ENCODE measurements at regions not wholly inside any gene's neighbourhood (a gene's known extent, or its start where the extent isn't known, plus 50 kb on each side); places are given as distances from the start of the nearest gene placed in this dataset.

GRCh38 chr16:80330150-80330549 is 210.6 kb upstream of the DYNLRB2 start:
- CTCF ChIA-PET: interaction anchor here (1.0 kb wide), 1 partner anchor 333 kb away, joined by 4 read pairs; no protein-coding TSS in a partner anchor
- no peaks in the 10 kb centered on the region for H3K9me3 ChIP-seq (ENCODE audit: control insufficient read depth, insufficient read depth, low read length)
- DNase-seq (ENCODE audit: low read depth, low spot score): no peak
- no peak overlapping the region for H3K27ac ChIP-seq (ENCODE audit: low read depth, low read length)
- POLR2A ChIA-PET: no interaction called here
- H3K4me3 ChIP-seq (ENCODE audit: low read depth, low read length): no peak overlapping the region
- peaks cover 6% of the 10 kb centered on the region for H3K27me3 ChIP-seq (ENCODE audit: control insufficient read depth, insufficient read depth, low read length)
- TF ChIP-seq CTCF (IDR thresholded peaks at IDR 0.05; ENCODE audit: low read depth, low read length): no peak

GRCh38 chr16:80327740-80328139 is 213.1 kb upstream of the DYNLRB2 start:
- Histone ChIP-seq H3K27me3 (ENCODE audit: control insufficient read depth, insufficient read depth, low read length) (peaks cover 14% of the 10 kb centered on the region), H3K9me3 (ENCODE audit: control insufficient read depth, insufficient read depth, low read length) (no peaks in the 10 kb centered on the region), H3K4me3 (ENCODE audit: low read depth, low read length) (no peak overlapping the region), H3K27ac (ENCODE audit: low read depth, low read length) (no peak overlapping the region)
- TF ChIP-seq CTCF (IDR thresholded peaks at IDR 0.05; ENCODE audit: low read depth, low read length): no peak
- POLR2A ChIA-PET: no interaction called here
- no peak for DNase-seq (ENCODE audit: low read depth, low spot score)
- CTCF ChIA-PET: no interaction called here

- ChIA-PET POLR2A (no interaction called here), CTCF (no interaction called here)
- TF ChIP-seq CTCF (IDR thresholded peaks at IDR 0.05; ENCODE audit: low read depth, low read length): no peak
- DNase-seq (ENCODE audit: low read depth, low spot score): no peak
- Histone ChIP-seq H3K27me3 (ENCODE audit: control insufficient read depth, insufficient read depth, low read length) (peaks cover 8% of the 10 kb centered on the region), H3K9me3 (ENCODE audit: control insufficient read depth, insufficient read depth, low read length) (no peaks in the 10 kb centered on the region), H3K27ac (ENCODE audit: low read depth, low read length) (no peak overlapping the region), H3K4me3 (ENCODE audit: low read depth, low read length) (no peak overlapping the region)
Observed at GRCh38 chr16:80324371-80324770, 216.4 kb upstream of the DYNLRB2 start.

GRCh38 chr16:80323808-80324195 is 217.0 kb upstream of the DYNLRB2 start:
- DNase-seq (ENCODE audit: low read depth, low spot score): no peak
- H3K27ac ChIP-seq (ENCODE audit: low read depth, low read length): no peak overlapping the region
- H3K27me3 ChIP-seq (ENCODE audit: control insufficient read depth, insufficient read depth, low read length): peaks cover 8% of the 10 kb centered on the region
- ChIA-PET POLR2A (no interaction called here), CTCF (no interaction called here)
- TF ChIP-seq CTCF (IDR thresholded peaks at IDR 0.05; ENCODE audit: low read depth, low read length): no peak
- no peak overlapping the region for H3K4me3 ChIP-seq (ENCODE audit: low read depth, low read length)
- H3K9me3 ChIP-seq (ENCODE audit: control insufficient read depth, insufficient read depth, low read length): no peaks in the 10 kb centered on the region

GRCh38 chr16:80323187-80323807 is 217.5 kb upstream of the DYNLRB2 start:
- TF ChIP-seq CTCF (IDR thresholded peaks at IDR 0.05; ENCODE audit: low read depth, low read length): no peak
- H3K27ac ChIP-seq (ENCODE audit: low read depth, low read length): no peak overlapping the region

More at GRCh38 chr16:80323187-80323807, 217.5 kb upstream of the DYNLRB2 start:
- ChIA-PET POLR2A (no interaction called here), CTCF (no interaction called here)
- Histone ChIP-seq H3K9me3 (ENCODE audit: control insufficient read depth, insufficient read depth, low read length) (no peaks in the 10 kb centered on the region), H3K4me3 (ENCODE audit: low read depth, low read length) (no peak overlapping the region), H3K27me3 (ENCODE audit: control insufficient read depth, insufficient read depth, low read length) (peaks cover 8% of the 10 kb centered on the region)
- no peak for DNase-seq (ENCODE audit: low read depth, low spot score)
